Neural cell (in vitro differentiated cells): ENCODE measurements at regions not wholly inside any gene's neighbourhood (a gene's known extent, or its start where the extent isn't known, plus 50 kb on each side); places are given as distances from the start of the nearest gene placed in this dataset.

Experiments
- H2AFZ ChIP-seq: fragments of 200-600, 300-800 bp; sonication (generic), shearing (Covaris generic); 2 replicates; pipeline ENCODE4 v1.6.0; 2014; ENCODE audit warnings: low read depth, mild to moderate bottlenecking, antibody characterized with exemption, low read length, moderate library complexity
- H3F3A ChIP-seq: fragments of 200-600 bp; shearing (Covaris generic); 2 replicates; pipeline ENCODE4 v1.6.1; 2016; ENCODE audit warnings: mild to moderate bottlenecking, moderate library complexity, mixed read lengths, antibody characterized with exemption, low read length; ENCODE audit not compliant: insufficient read depth, poor library complexity, severe bottlenecking
- H3K27ac ChIP-seq: fragments of 200-600, 300-800 bp; sonication (generic), shearing (Covaris generic); 2 replicates; pipeline ENCODE4 v1.5.1; 2014; ENCODE audit warnings: mild to moderate bottlenecking, low read length, moderate library complexity
- H3K27me3 ChIP-seq: fragments of 300-800, 200-600 bp; sonication (generic), shearing (Covaris generic); 2 replicates; pipeline ENCODE4 v1.6.0; 2014; ENCODE audit warnings: mild to moderate bottlenecking, low read depth, low read length, moderate library complexity; ENCODE audit not compliant: insufficient read depth
- H3K36me3 ChIP-seq: fragments of 300-800, 200-600 bp; sonication (generic), shearing (Covaris generic); 2 replicates; pipeline ENCODE4 v1.5.1; 2014; ENCODE audit warnings: mild to moderate bottlenecking, antibody characterized with exemption, low read length, moderate library complexity; ENCODE audit not compliant: insufficient read depth
- H3K4me2 ChIP-seq: fragments of 300-800, 200-600 bp; sonication (generic), shearing (Covaris generic); 2 replicates; pipeline ENCODE4 v1.6.0; 2014; ENCODE audit warnings: mild to moderate bottlenecking, low read length
- H3K4me3 ChIP-seq: fragments of 300-800, 200-600 bp; sonication (generic), shearing (Covaris generic); 2 replicates; pipeline ENCODE4 v1.5.1; 2014; ENCODE audit warnings: mild to moderate bottlenecking, low read length, moderate library complexity
- H3K79me2 ChIP-seq: fragments of 200-600 bp; shearing (Covaris generic); replicated peaks from 2 replicates; pipeline ENCODE4 v1.6.0; 2014; ENCODE audit warnings: mild to moderate bottlenecking, low read length, moderate library complexity; ENCODE audit not compliant: insufficient read depth
- H3K9ac ChIP-seq: fragments of 300-800, 200-600 bp; sonication (generic), shearing (Covaris generic); 2 replicates; pipeline ENCODE4 v1.6.1; 2016; ENCODE audit warnings: mild to moderate bottlenecking, low read length, mixed read lengths
- H3K9me2 ChIP-seq: fragments of 200-600 bp; shearing (Covaris generic); 2 replicates; pipeline ENCODE4 v1.6.1; 2016; ENCODE audit warnings: mild to moderate bottlenecking, low read length, mixed read lengths; ENCODE audit not compliant: insufficient read depth
- H3K9me3 ChIP-seq: fragments of 200-600, 300-800 bp; sonication (generic), shearing (Covaris generic); 2 replicates; pipeline ENCODE4 v1.6.1; 2016; ENCODE audit warnings: mild to moderate bottlenecking, mixed run types, low read length, moderate library complexity, mixed read lengths
- H4K20me1 ChIP-seq: fragments of 200-600 bp; shearing (Covaris generic); 2 replicates; pipeline ENCODE4 v1.6.1; 2016; ENCODE audit warnings: mild to moderate bottlenecking, mixed run types; ENCODE audit not compliant: insufficient read depth
- EP300 ChIP-seq: fragments of 450-650 bp; conservative IDR thresholded peaks from 2 replicates; pipeline ENCODE4 v1.6.1; 2014; ENCODE audit warnings: antibody characterized with exemption, mild to moderate bottlenecking, moderate library complexity; ENCODE audit not compliant: poor library complexity, severe bottlenecking
- EZH2 ChIP-seq: fragments of 200-600, 300-800 bp; shearing (Covaris generic), sonication (generic); IDR thresholded peaks from 2 replicates; pipeline ENCODE4 v1.6.1; 2014; ENCODE audit warnings: antibody characterized with exemption, low read length, borderline replicate concordance, mild to moderate bottlenecking; ENCODE audit not compliant: insufficient read depth, poor library complexity, severe bottlenecking
- MXI1 ChIP-seq: fragments of 450-650 bp; conservative IDR thresholded peaks from 2 replicates; pipeline ENCODE4 v1.6.1; 2014; ENCODE audit warnings: antibody characterized with exemption, mild to moderate bottlenecking; ENCODE audit not compliant: poor library complexity, severe bottlenecking
- POLR2AphosphoS5 ChIP-seq: IDR thresholded peaks from 2 replicates; pipeline ENCODE4 v1.6.1; 2012
- RAD21 ChIP-seq: fragments of 450-650 bp; conservative IDR thresholded peaks from 2 replicates; pipeline ENCODE4 v1.6.1; 2014; ENCODE audit warnings: antibody characterized with exemption, mild to moderate bottlenecking, moderate library complexity
- SMC3 ChIP-seq: fragments of 450-650 bp; conservative IDR thresholded peaks from 2 replicates; pipeline ENCODE4 v1.6.1; 2014; ENCODE audit warnings: antibody characterized with exemption, mild to moderate bottlenecking, moderate library complexity; ENCODE audit not compliant: poor library complexity
- TAF1 ChIP-seq: IDR thresholded peaks from 2 replicates; pipeline ENCODE4 v1.6.1; 2012; ENCODE audit warnings: low read depth
- TF ChIP-seq, protein P1 (sequence below): IDR thresholded peaks from 2 replicates; pipeline ENCODE4 v1.6.1; 2012; ENCODE audit warnings: borderline replicate concordance
- TF ChIP-seq, protein P2 (sequence below): fragments of 450-650 bp; IDR thresholded peaks from 2 replicates; pipeline ENCODE4 v1.5.1; 2014; ENCODE audit warnings: antibody characterized with exemption, mild to moderate bottlenecking, moderate library complexity; ENCODE audit not compliant: poor library complexity, severe bottlenecking

DNA sequence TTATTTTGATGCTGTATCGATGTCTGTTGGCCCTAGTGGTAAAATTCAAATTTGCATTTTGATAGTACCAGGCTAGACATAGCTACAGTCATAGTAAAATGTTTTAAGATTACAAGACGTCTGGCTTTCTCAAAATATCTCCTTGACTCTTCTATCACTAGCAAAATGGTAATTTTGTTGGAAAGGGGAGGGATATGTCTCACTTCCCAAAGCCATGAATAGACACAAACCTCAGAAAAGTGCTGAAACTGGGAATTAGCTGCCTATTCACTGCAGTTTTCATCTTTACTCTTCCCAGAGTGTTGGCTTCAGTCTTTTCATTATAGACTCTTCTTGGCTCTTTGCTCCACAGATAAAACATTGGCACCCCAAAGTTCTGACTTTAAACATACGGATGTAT lies 1009.9 kb downstream of the ADGRL2 start:
- TF ChIP-seq POLR2AphosphoS5 (no peak), RAD21 (no peak)
- H3K4me3 ChIP-seq: no peak overlapping the region
- H3K4me2 ChIP-seq: no peak overlapping the region
- no peaks in the 10 kb centered on the region for H3K9me3 ChIP-seq
- H3K9ac ChIP-seq: no peak overlapping the region
- no peak overlapping the region for H3K27ac ChIP-seq
- H3K36me3 ChIP-seq: no peaks in the 10 kb centered on the region
- no peaks in the 10 kb centered on the region for H3K9me2 ChIP-seq
- H3K79me2 ChIP-seq: no peaks in the 10 kb centered on the region
- no peak overlapping the region for H2AFZ ChIP-seq
- no peaks in the 10 kb centered on the region for H3F3A ChIP-seq
- no peaks in the 10 kb centered on the region for H4K20me1 ChIP-seq
- no peaks in the 10 kb centered on the region for H3K27me3 ChIP-seq

DNA sequence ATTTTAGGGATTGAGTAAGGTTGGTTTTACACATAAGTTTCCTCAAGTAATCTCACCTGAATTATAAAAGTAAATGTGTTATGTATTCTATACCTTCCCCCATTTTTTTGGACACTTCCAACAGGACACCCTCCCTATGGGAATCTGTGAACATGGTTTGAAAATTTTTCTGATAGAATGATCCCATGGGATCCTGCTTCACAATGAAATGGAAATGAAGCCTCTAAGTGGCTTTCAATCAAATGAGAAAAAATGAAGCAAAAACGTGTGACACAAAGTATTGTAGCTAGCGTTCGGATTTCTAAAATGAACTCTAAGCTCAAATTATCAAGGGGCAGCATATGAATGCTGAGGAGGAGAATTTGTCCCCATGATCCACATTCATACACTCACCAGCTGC lies 1006.8 kb downstream of the ADGRL2 start:
- H3K9ac ChIP-seq: no peak overlapping the region
- no peak overlapping the region for H3K4me2 ChIP-seq
- H3K9me2 ChIP-seq: no peaks in the 10 kb centered on the region
- H3K9me3 ChIP-seq: no peaks in the 10 kb centered on the region
- peak overlapping the region; percentile 26 for H3K4me3 ChIP-seq
- no peaks in the 10 kb centered on the region for H3F3A ChIP-seq
- H3K27ac ChIP-seq: peak overlapping the region; percentile 48
- no peaks in the 10 kb centered on the region for H3K27me3 ChIP-seq
- no peaks in the 10 kb centered on the region for H4K20me1 ChIP-seq
- no peaks in the 10 kb centered on the region for H3K79me2 ChIP-seq
- H2AFZ ChIP-seq: no peak overlapping the region
- TF ChIP-seq POLR2AphosphoS5: peak; percentile 53
- no peak for TF ChIP-seq EZH2
- TF ChIP-seq EP300: peak; percentile 66
- H3K36me3 ChIP-seq: no peaks in the 10 kb centered on the region

DNA sequence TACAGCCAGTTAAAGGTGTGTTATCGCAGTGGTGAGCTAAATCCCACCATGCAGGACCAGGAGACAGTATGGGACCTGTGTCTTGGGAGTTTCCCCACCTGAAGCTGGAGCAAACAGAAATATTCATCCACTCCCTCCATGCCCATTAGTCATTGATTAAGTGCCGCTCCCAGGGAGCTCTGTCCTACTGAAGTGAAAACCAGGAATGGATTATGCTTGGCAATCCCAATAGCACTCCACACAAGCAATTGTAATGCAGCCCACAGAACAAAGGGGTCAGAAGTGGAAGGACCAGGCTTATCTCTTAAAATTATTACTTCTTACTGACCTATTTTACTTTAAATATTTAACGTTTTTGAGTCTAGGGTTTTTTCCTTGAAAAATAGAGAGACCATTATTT lies 1005.4 kb downstream of the ADGRL2 start:
- no peak for TF ChIP-seq MXI1
- no peak for TF ChIP-seq EP300
- no peak for TF ChIP-seq TAF1
- no peak for TF ChIP-seq POLR2AphosphoS5
- TF ChIP-seq, protein P1, sequence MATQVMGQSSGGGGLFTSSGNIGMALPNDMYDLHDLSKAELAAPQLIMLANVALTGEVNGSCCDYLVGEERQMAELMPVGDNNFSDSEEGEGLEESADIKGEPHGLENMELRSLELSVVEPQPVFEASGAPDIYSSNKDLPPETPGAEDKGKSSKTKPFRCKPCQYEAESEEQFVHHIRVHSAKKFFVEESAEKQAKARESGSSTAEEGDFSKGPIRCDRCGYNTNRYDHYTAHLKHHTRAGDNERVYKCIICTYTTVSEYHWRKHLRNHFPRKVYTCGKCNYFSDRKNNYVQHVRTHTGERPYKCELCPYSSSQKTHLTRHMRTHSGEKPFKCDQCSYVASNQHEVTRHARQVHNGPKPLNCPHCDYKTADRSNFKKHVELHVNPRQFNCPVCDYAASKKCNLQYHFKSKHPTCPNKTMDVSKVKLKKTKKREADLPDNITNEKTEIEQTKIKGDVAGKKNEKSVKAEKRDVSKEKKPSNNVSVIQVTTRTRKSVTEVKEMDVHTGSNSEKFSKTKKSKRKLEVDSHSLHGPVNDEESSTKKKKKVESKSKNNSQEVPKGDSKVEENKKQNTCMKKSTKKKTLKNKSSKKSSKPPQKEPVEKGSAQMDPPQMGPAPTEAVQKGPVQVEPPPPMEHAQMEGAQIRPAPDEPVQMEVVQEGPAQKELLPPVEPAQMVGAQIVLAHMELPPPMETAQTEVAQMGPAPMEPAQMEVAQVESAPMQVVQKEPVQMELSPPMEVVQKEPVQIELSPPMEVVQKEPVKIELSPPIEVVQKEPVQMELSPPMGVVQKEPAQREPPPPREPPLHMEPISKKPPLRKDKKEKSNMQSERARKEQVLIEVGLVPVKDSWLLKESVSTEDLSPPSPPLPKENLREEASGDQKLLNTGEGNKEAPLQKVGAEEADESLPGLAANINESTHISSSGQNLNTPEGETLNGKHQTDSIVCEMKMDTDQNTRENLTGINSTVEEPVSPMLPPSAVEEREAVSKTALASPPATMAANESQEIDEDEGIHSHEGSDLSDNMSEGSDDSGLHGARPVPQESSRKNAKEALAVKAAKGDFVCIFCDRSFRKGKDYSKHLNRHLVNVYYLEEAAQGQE: no peak
- TF ChIP-seq RAD21: no peak
- TF ChIP-seq EZH2: no peak
- TF ChIP-seq, protein P2, sequence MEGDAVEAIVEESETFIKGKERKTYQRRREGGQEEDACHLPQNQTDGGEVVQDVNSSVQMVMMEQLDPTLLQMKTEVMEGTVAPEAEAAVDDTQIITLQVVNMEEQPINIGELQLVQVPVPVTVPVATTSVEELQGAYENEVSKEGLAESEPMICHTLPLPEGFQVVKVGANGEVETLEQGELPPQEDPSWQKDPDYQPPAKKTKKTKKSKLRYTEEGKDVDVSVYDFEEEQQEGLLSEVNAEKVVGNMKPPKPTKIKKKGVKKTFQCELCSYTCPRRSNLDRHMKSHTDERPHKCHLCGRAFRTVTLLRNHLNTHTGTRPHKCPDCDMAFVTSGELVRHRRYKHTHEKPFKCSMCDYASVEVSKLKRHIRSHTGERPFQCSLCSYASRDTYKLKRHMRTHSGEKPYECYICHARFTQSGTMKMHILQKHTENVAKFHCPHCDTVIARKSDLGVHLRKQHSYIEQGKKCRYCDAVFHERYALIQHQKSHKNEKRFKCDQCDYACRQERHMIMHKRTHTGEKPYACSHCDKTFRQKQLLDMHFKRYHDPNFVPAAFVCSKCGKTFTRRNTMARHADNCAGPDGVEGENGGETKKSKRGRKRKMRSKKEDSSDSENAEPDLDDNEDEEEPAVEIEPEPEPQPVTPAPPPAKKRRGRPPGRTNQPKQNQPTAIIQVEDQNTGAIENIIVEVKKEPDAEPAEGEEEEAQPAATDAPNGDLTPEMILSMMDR: no peak
- TF ChIP-seq SMC3: no peak
- no peak overlapping the region for H3K4me2 ChIP-seq
- no peaks in the 10 kb centered on the region for H3F3A ChIP-seq
- H3K27ac ChIP-seq: no peak overlapping the region
- no peaks in the 10 kb centered on the region for H3K36me3 ChIP-seq
- no peaks in the 10 kb centered on the region for H3K27me3 ChIP-seq
- no peaks in the 10 kb centered on the region for H3K9me2 ChIP-seq
- no peak overlapping the region for H3K9ac ChIP-seq
- no peaks in the 10 kb centered on the region for H3K9me3 ChIP-seq
- H4K20me1 ChIP-seq: no peaks in the 10 kb centered on the region
- H3K4me3 ChIP-seq: no peak overlapping the region
- no peak overlapping the region for H2AFZ ChIP-seq
- H3K79me2 ChIP-seq: no peaks in the 10 kb centered on the region
